PC-9 (cell line): ENCODE measurements at regions not wholly inside any gene's neighbourhood (a gene's known extent, or its start where the extent isn't known, plus 50 kb on each side); places are given as distances from the start of the nearest gene placed in this dataset.
A peak's percentile ranks its signal among the peaks of the same experiment; 100 is the strongest.

Experiments used
- BruUV-seq: library from RNA; stranded (reverse); fragments of 400-500 nt; replicated peaks from 2 replicates; lab custom pipeline; 2021; lab: Mats Ljungman, UMichigan
- CTCF ChIA-PET: fragments of 300-600 bp; sonication (Branson Sonifier 250); formaldehyde crosslinking; loops from one replicate; lab custom pipeline; 2022; ENCODE audit warnings: antibody characterized with exemption; lab: Charles Lee
- POLR2A ChIA-PET: fragments of 300-600 bp; sonication (Branson Sonifier 250); formaldehyde crosslinking; loops from one replicate; lab custom pipeline; 2022; ENCODE audit warnings: antibody characterized with exemption; ENCODE audit not compliant: unreplicated experiment; lab: Charles Lee
- DNase-seq, 2 experiments: peaks; one replicate each; pipeline versions ENCODE4 v3.0.0 to v3.0.0-alpha.2; 2015 to 2022; ENCODE audit warnings: mixed read lengths in 1 of 2
- H2AFZ ChIP-seq: fragments of 200-600 bp; sonication (generic); 2 replicates; pipeline ENCODE4 v1.8.1; 2017; ENCODE audit warnings: antibody characterized with exemption
- H3F3A ChIP-seq: fragments of 200-600 bp; sonication (generic); 2 replicates; pipeline ENCODE4 v1.8.1; 2017; ENCODE audit warnings: antibody characterized with exemption, mild to moderate bottlenecking, low read depth; ENCODE audit not compliant: insufficient read depth
- H3K27ac ChIP-seq: fragments of 200-600 bp; sonication (generic); 2 replicates; pipeline ENCODE4 v1.6.1; 2016; ENCODE audit warnings: mixed run types
- H3K27me3 ChIP-seq: fragments of 200-600 bp; sonication (generic); 2 replicates; pipeline ENCODE4 v1.6.1; 2016; ENCODE audit warnings: low read depth, mixed run types; ENCODE audit not compliant: insufficient read depth
- H3K36me3 ChIP-seq: fragments of 200-600 bp; sonication (generic); 2 replicates; pipeline ENCODE4 v1.6.1; 2016; ENCODE audit warnings: low read depth, mixed run types
- H3K4me1 ChIP-seq: fragments of 200-600 bp; sonication (generic); replicated peaks from 2 replicates; pipeline ENCODE4 v1.6.1; 2016; ENCODE audit warnings: mixed run types; ENCODE audit not compliant: insufficient read depth
- H3K4me2 ChIP-seq: fragments of 200-600 bp; sonication (generic); 2 replicates; pipeline ENCODE4 v1.6.1; 2017; ENCODE audit warnings: mixed run types
- H3K4me3 ChIP-seq: fragments of 200-600 bp; sonication (generic); 2 replicates; pipeline ENCODE4 v1.6.1; 2016; ENCODE audit warnings: mixed run types
- H3K79me2 ChIP-seq: fragments of 200-600 bp; sonication (generic); 2 replicates; pipeline ENCODE4 v1.6.1; 2017; ENCODE audit warnings: low read depth, mixed run types
- H3K9me2 ChIP-seq: fragments of 200-600 bp; sonication (generic); 2 replicates; pipeline ENCODE4 v1.8.1; 2017; ENCODE audit warnings: mild to moderate bottlenecking; ENCODE audit not compliant: insufficient read depth
- H3K9me3 ChIP-seq: fragments of 200-600 bp; sonication (generic); 2 replicates; pipeline ENCODE4 v1.8.1; 2016; ENCODE audit warnings: low read depth; ENCODE audit not compliant: insufficient read depth
- H4K20me1 ChIP-seq: fragments of 200-600 bp; sonication (generic); 2 replicates; pipeline ENCODE4 v1.8.1; 2017; ENCODE audit not compliant: insufficient read depth
- CTCF ChIP-seq: fragments of 200-600 bp; sonication (generic); conservative IDR thresholded peaks from 2 replicates; pipeline ENCODE4 v1.6.1; 2017; ENCODE audit warnings: mixed run types, antibody characterized with exemption, mild to moderate bottlenecking, moderate library complexity
- EZH2 ChIP-seq: fragments of 200-600 bp; sonication (generic); IDR thresholded peaks from 2 replicates; pipeline ENCODE4 v1.8.0; 2017; ENCODE audit warnings: antibody characterized with exemption, low read depth
- intact Hi-C: fragments of 100-400 bp; cut with micrococcal nuclease; formaldehyde crosslinking; loops from one replicate; pipeline ENCODE4 v1.10.0; 2022; ENCODE audit not compliant: unreplicated experiment

GRCh38 chr15:66928784-66929183 lies 136.6 kb upstream of the SMAD3 start:
- BruUV-seq: no TSS peak
- CTCF ChIA-PET: no interaction called here
- Histone ChIP-seq H3K4me1 (peaks cover 52% of the 10 kb centered on the region), H3K4me3 (no peak overlapping the region), H3K36me3 (no peaks in the 10 kb centered on the region), H3K4me2 (no peak overlapping the region), H3K9me3 (peaks cover 4% of the 10 kb centered on the region; the same call in 1 of the 2 replicates), H3K9me2 (no peaks in the 10 kb centered on the region), H4K20me1 (no peaks in the 10 kb centered on the region), H3F3A (peaks cover 43% of the 10 kb centered on the region), H3K27ac (no peak overlapping the region), H2AFZ (no peak overlapping the region), H3K79me2 (no peaks in the 10 kb centered on the region), H3K27me3 (no peaks in the 10 kb centered on the region)
- TF ChIP-seq EZH2: no peak
- no peak for TF ChIP-seq CTCF
- POLR2A ChIA-PET: no interaction called here
- intact Hi-C loops: no loop called here
- no peak for DNase-seq

- Histone ChIP-seq H3K9me2 (no peaks in the 10 kb centered on the region), H3K79me2 (no peaks in the 10 kb centered on the region), H3K9me3 (peaks cover 12% of the 10 kb centered on the region; the same call in 1 of the 2 replicates), H3K4me1 (peaks cover 52% of the 10 kb centered on the region), H3K4me3 (no peak overlapping the region), H3K4me2 (peak overlapping the region; percentile 85; the same call in 1 of the 2 replicates), H3K27me3 (no peaks in the 10 kb centered on the region), H2AFZ (no peak overlapping the region), H3K36me3 (no peaks in the 10 kb centered on the region), H3K27ac (peak overlapping the region; percentile 93), H3F3A (peaks cover 43% of the 10 kb centered on the region), H4K20me1 (no peaks in the 10 kb centered on the region)
- no peak for TF ChIP-seq EZH2
- no peak for TF ChIP-seq CTCF
- CTCF ChIA-PET: interaction anchor here (0.5 to 0.6 kb wide), 2 partner anchors 76 to 306 kb away, joined by 3 to 8 read pairs; no protein-coding TSS in a partner anchor
- BruUV-seq: no TSS peak
- intact Hi-C loops: loop anchor here (2.0 to 5.0 kb wide), 2 partner anchors 177 to 227 kb away; partner anchors contain the start of gene SMAD6
- DNase-seq: no peak
- POLR2A ChIA-PET: interaction anchor here (0.6 kb wide), 1 partner anchor 1132 kb away, joined by 3 read pairs; no protein-coding TSS in a partner anchor
Observed at GRCh38 chr15:66929843-66930402, 135.5 kb upstream of the SMAD3 start.

DNA sequence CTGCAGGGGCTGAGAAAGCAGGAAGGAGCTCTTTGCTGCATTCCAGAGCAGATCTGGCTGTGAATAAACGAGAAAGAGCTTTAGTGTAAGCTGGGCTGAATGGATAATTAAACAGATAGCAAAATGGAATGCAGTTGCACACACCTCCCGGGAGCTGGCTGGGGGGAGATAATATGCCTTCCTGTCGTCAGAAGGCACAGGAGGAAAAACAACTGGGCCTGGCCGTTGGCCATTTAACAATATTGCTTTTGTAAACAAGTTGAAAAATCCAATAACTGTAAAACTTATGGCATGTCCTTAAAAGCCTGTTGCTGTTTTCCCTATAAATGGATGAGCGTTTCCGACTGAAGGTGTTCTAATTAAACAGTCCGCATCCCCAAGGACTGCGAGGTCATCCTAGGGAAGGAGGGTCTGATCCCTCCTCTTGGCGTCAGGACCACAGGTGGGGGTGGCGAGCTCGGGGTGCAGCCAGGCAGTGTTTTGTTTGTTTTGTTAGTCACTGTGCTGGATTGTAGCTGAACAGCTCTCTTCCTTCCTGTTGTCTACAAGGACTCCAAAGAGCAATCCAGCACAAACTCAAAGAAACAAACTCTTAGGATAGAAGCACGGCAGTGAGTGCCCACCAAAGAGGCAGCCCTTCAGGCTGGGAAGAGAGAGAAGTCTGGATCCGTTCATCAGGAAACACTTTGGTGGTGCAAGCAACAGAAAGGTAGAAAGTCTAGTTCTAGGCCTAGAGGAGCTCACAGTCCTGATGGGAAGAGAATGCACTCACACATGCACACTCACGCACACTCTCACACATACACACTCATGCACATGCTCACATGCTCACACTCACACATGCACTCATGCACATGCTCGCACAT lies 133.4 kb upstream of the SMAD3 start:
- no peaks in the 10 kb centered on the region for H3K9me2 ChIP-seq
- peaks cover 43% of the 10 kb centered on the region for H3F3A ChIP-seq
- H3K4me1 ChIP-seq: peaks cover 52% of the 10 kb centered on the region
- CTCF ChIA-PET: interaction anchor here (0.5 to 1.8 kb wide), 9 partner anchors 10 to 1510 kb away, joined by 3 to 8 read pairs (median 3); no protein-coding TSS in a partner anchor
- H2AFZ ChIP-seq: no peak overlapping the region
- no peaks in the 10 kb centered on the region for H3K79me2 ChIP-seq
- H3K27ac ChIP-seq: peak overlapping the region; percentile 93
- H3K9me3 ChIP-seq: peaks cover 12% of the 10 kb centered on the region; the same call in 1 of the 2 replicates
- H3K4me2 ChIP-seq: peak overlapping the region; percentile 85
- POLR2A ChIA-PET: interaction anchor here (0.5 to 1.1 kb wide), 9 partner anchors 32 to 1164 kb away, joined by 3 to 11 read pairs (median 4); partner anchors contain the start of gene SMAD3
- H3K36me3 ChIP-seq: no peaks in the 10 kb centered on the region
- no peak for TF ChIP-seq CTCF
- TF ChIP-seq EZH2: no peak
- H3K27me3 ChIP-seq: no peaks in the 10 kb centered on the region
- no TSS peak for BruUV-seq
- H4K20me1 ChIP-seq: no peaks in the 10 kb centered on the region
- H3K4me3 ChIP-seq: peak overlapping the region; percentile 45
- intact Hi-C loops: loop anchor here (1.0 to 5.0 kb wide), 3 partner anchors 49 to 229 kb away; partner anchors contain the start of gene SMAD6
- peak; percentile 83 to 91 for DNase-seq
